AG04450 (cell line): ENCODE measurements at regions not wholly inside any gene's neighbourhood (a gene's known extent, or its start where the extent isn't known, plus 50 kb on each side); places are given as distances from the start of the nearest gene placed in this dataset.

Source experiments
- CTCF ChIA-PET: fragments of 300-600, 350-600 bp; formaldehyde crosslinking; extraction: SDS; loops from one replicate; lab custom pipeline; 2022; ENCODE audit warnings: antibody characterized with exemption, inconsistent platforms; lab: Charles Lee
- POLR2A ChIA-PET: fragments of 350-600 bp; formaldehyde crosslinking; extraction: SDS; loops from one replicate; lab custom pipeline; 2021; ENCODE audit warnings: antibody characterized with exemption, inconsistent platforms; lab: Yijun Ruan, JAX
- DNase-seq: peaks from one replicate; pipeline ENCODE4 v3.0.0-alpha.2; 2011; ENCODE audit warnings: low read depth, low spot score
- H3K27ac ChIP-seq: one replicate; pipeline ENCODE4 v1.5.1; 2012; ENCODE audit warnings: low read depth, low read length, control low read depth
- H3K27me3 ChIP-seq: one replicate; pipeline ENCODE4 v1.6.0; 2012; ENCODE audit warnings: low read length; ENCODE audit not compliant: control insufficient read depth, insufficient read depth
- H3K4me3 ChIP-seq: 2 replicates; pipeline ENCODE4 v1.5.1; 2011; ENCODE audit warnings: mild to moderate bottlenecking, low read depth, low read length, control low read depth
- H3K9me3 ChIP-seq: 2 replicates; pipeline ENCODE4 v1.5.1; 2012; ENCODE audit warnings: low read length; ENCODE audit not compliant: control insufficient read depth, insufficient read depth
- CTCF ChIP-seq: IDR thresholded peaks from 2 replicates; pipeline ENCODE4 v1.5.1; 2011; ENCODE audit warnings: low read depth, low read length, control low read depth, inconsistent platforms

GRCh38 chr3:95707268-95707667 is 1107.1 kb upstream of the EPHA6 start:
- no peak overlapping the region for H3K4me3 ChIP-seq
- DNase-seq = no peak
- ChIA-PET POLR2A (no interaction called here), CTCF (no interaction called here)
- no peak for TF ChIP-seq CTCF
- no peak overlapping the region for H3K27ac ChIP-seq
- peaks cover 6% of the 10 kb centered on the region; the same call in 1 of the 2 replicates for H3K9me3 ChIP-seq
- H3K27me3 ChIP-seq = no peaks in the 10 kb centered on the region

GRCh38 chr3:95710684-95711083 is 1103.7 kb upstream of the EPHA6 start:
- no peak for TF ChIP-seq CTCF
- Histone ChIP-seq H3K27me3 (no peaks in the 10 kb centered on the region), H3K4me3 (no peak overlapping the region), H3K27ac (no peak overlapping the region), H3K9me3 (no peaks in the 10 kb centered on the region; the same call in 1 of the 2 replicates)
- no peak for DNase-seq
- ChIA-PET POLR2A (no interaction called here), CTCF (no interaction called here)

- DNase-seq = no peak
- Histone ChIP-seq H3K27ac (no peak overlapping the region), H3K9me3 (no peaks in the 10 kb centered on the region), H3K27me3 (no peaks in the 10 kb centered on the region), H3K4me3 (no peak overlapping the region)
- CTCF ChIA-PET = no interaction called here
- POLR2A ChIA-PET = no interaction called here
- no peak for TF ChIP-seq CTCF
These were observed 1102.6 kb upstream of the EPHA6 start for GRCh38 chr3:95711789-95712188.

GRCh38 chr3:95715128-95715527 is 1099.3 kb upstream of the EPHA6 start:
- Histone ChIP-seq H3K27me3 (no peaks in the 10 kb centered on the region), H3K9me3 (peaks cover 2% of the 10 kb centered on the region; the same call in 1 of the 2 replicates), H3K4me3 (no peak overlapping the region), H3K27ac (no peak overlapping the region)
- ChIA-PET CTCF (no interaction called here), POLR2A (no interaction called here)
- DNase-seq = no peak
- TF ChIP-seq CTCF = no peak

- H3K27me3 ChIP-seq = no peaks in the 10 kb centered on the region
- peaks cover 2% of the 10 kb centered on the region; the same call in 1 of the 2 replicates for H3K9me3 ChIP-seq
- H3K27ac ChIP-seq = no peak overlapping the region
- TF ChIP-seq CTCF = no peak
- POLR2A ChIA-PET = no interaction called here
- no peak overlapping the region for H3K4me3 ChIP-seq
- no peak for DNase-seq
- CTCF ChIA-PET = no interaction called here
These were observed 1097.3 kb upstream of the EPHA6 start for GRCh38 chr3:95717048-95717447.
